HG03457 (cell line): ENCODE measurements at regions not wholly inside any gene's neighbourhood (a gene's known extent, or its start where the extent isn't known, plus 50 kb on each side); places are given as distances from the start of the nearest gene placed in this dataset.

Experiments
- ATAC-seq: cut with Tn5 transposase; IDR thresholded peaks from one replicate; pipeline ENCODE4 v1.9.1; 2021; ENCODE audit warnings: moderate number of reproducible peaks; ENCODE audit not compliant: unreplicated experiment

- ATAC-seq = no peak
These were observed 472.6 kb downstream of the ENC1 start for GRCh38 chr5:74167930-74168315.

- no peak for ATAC-seq
These were observed 473.2 kb downstream of the ENC1 start for GRCh38 chr5:74167206-74167929.

GRCh38 chr5:74166064-74166463 lies 474.5 kb downstream of the ENC1 start:
- no peak for ATAC-seq

- ATAC-seq = no peak
These were observed 475.7 kb downstream of the ENC1 start for GRCh38 chr5:74164725-74165235.

- no peak for ATAC-seq
These were observed 478.0 kb downstream of the ENC1 start for GRCh38 chr5:74162524-74162923.

- no peak for ATAC-seq
These were observed 479.4 kb downstream of the ENC1 start for GRCh38 chr5:74161170-74161569.

GRCh38 chr5:74156728-74157383 lies 483.7 kb downstream of the ENC1 start:
- no peak for ATAC-seq

GRCh38 chr5:74155501-74155900 lies 485.0 kb downstream of the ENC1 start:
- no peak for ATAC-seq

GRCh38 chr5:74154526-74154925 lies 486.0 kb downstream of the ENC1 start:
- no peak for ATAC-seq

- no peak for ATAC-seq
These were observed 487.2 kb downstream of the ENC1 start for GRCh38 chr5:74153255-74153790.

- no peak for ATAC-seq
These were observed 487.8 kb downstream of the ENC1 start for GRCh38 chr5:74152625-74153254.

GRCh38 chr5:74152136-74152535 lies 488.4 kb downstream of the ENC1 start:
- no peak for ATAC-seq

- ATAC-seq = no peak
These were observed 491.1 kb downstream of the ENC1 start for GRCh38 chr5:74149395-74149794.

- no peak for ATAC-seq
These were observed 492.2 kb downstream of the ENC1 start for GRCh38 chr5:74148321-74148720.

- no peak for ATAC-seq
These were observed 493.7 kb downstream of the ENC1 start for GRCh38 chr5:74146796-74147195.

- ATAC-seq = no peak
These were observed 494.6 kb downstream of the ENC1 start for GRCh38 chr5:74145951-74146350.

- ATAC-seq = no peak
These were observed 496.7 kb downstream of the ENC1 start for GRCh38 chr5:74143721-74144330.

- ATAC-seq = no peak
These were observed 497.4 kb downstream of the ENC1 start for GRCh38 chr5:74143151-74143550.

- no peak for ATAC-seq
These were observed 499.5 kb downstream of the ENC1 start for GRCh38 chr5:74141053-74141452.

- ATAC-seq = no peak
These were observed 500.1 kb downstream of the ENC1 start for GRCh38 chr5:74140409-74140808.

GRCh38 chr5:74139589-74139988 lies 500.9 kb downstream of the ENC1 start:
- ATAC-seq = no peak
